Spleen (tissue), 7 donors: ENCODE measurements at regions not wholly inside any gene's neighbourhood (a gene's known extent, or its start where the extent isn't known, plus 50 kb on each side); places are given as distances from the start of the nearest gene placed in this dataset.

Experiments
- CTCF ChIP-seq, 11 experiments: fragments of 200-600 bp in 7 of 11; fragments of 450-650 bp in 4 of 11; sonication (generic) in 4 of 11; IDR thresholded peaks in 8 of 11; conservative IDR thresholded peaks in 3 of 11; 1 replicate in 7 of 11; 2 replicates in 4 of 11; pipeline versions ENCODE4 v1.4.0 to v1.8.0; 2016 to 2021; ENCODE audit warnings: antibody characterized with exemption in 11 of 11, inconsistent platforms in 4 of 11, mild to moderate bottlenecking in 1 of 11
- POLR2A ChIP-seq, 3 donors: fragments of 450-650 bp; IDR thresholded peaks; one replicate each; pipeline ENCODE4 v1.5.1; 2017; ENCODE audit warnings: antibody characterized with exemption in 3 of 3, mild to moderate bottlenecking in 1 of 3
- POLR2AphosphoS5 ChIP-seq, 3 donors: sonication (generic); formaldehyde crosslinking; IDR thresholded peaks; one replicate each; pipeline ENCODE4 v1.5.1; 2017; ENCODE audit warnings: antibody characterized with exemption in 3 of 3
- donor health status: DM: no; HTN: no; CAD: no; lungs with moderate emphysema.
- donor health status: DM: no; HTN: no; CAD: no.
- donor health status: DM: no; HTN: no; CAD: no.

DNA sequence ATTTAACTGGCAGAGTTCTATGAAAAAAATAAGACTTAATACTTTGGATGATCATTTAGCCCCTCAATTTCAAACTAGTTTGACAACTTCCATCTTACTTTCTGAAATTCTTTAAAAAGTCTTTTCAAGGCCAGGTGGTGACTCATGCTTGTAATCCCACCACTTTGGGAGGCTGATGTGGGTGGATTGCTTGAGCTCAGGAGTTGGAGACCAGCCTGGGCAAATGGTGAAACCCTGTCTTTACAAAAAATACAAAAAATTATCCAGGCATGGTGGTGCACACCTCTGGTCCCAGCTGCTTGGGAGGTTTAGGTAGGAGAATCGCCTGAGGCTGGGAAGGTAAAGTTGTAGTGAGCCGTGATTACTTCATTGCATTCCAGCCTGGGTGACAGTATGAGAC, 154.4 kb downstream of the TANC2 start:
- TF ChIP-seq CTCF (IDR thresholded peaks at IDR 0.05 in 8 of 11, conservative IDR thresholded peaks at IDR 0.05 in 3 of 11) (no peak), POLR2A (IDR thresholded peaks at IDR 0.05) (no peak), POLR2AphosphoS5 (IDR thresholded peaks at IDR 0.05) (no peak)
